H1 (cell line): ENCODE measurements at regions not wholly inside any gene's neighbourhood (a gene's known extent, or its start where the extent isn't known, plus 50 kb on each side); places are given as distances from the start of the nearest gene placed in this dataset.

ENCODE experiments used
- POLR2A ChIP-seq, 2 experiments: IDR thresholded peaks; 1 replicate in 1 of 2; 2 replicates in 1 of 2; pipeline ENCODE4 v1.6.1; 2011; ENCODE audit warnings: low read depth in 2 of 2, low read length in 2 of 2, mild to moderate bottlenecking in 2 of 2; ENCODE audit errors: control extremely low read depth in 1 of 2
- TF ChIP-seq, protein P1 (sequence below): fragments of 300-600 bp; sonication (generic); IDR thresholded peaks from 2 replicates; pipeline ENCODE4 v1.7.1; 2012; ENCODE audit warnings: low read length, moderate library complexity, mild to moderate bottlenecking, inconsistent platforms; ENCODE audit not compliant: insufficient replicate concordance

DNA sequence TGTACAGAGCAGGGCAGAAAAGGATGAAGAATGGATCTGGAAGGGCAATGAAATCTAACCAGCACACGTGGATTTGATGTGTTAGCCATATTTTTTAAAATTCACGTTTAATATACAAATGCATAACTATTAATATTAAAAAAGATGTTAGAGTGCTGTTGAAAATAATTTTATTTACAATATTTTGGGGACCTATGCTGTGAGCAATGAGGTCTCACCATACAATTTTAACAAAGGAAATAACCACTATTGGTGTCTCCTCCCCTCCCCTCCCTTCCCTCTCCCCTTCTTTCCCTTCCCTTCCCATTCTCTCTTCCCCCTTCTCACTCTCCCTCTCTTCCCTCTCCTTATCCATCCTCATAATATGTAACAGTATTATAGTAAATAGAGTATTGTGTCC lies 64.2 kb upstream of the GPR139 start (continued):
- TF ChIP-seq, protein P1, sequence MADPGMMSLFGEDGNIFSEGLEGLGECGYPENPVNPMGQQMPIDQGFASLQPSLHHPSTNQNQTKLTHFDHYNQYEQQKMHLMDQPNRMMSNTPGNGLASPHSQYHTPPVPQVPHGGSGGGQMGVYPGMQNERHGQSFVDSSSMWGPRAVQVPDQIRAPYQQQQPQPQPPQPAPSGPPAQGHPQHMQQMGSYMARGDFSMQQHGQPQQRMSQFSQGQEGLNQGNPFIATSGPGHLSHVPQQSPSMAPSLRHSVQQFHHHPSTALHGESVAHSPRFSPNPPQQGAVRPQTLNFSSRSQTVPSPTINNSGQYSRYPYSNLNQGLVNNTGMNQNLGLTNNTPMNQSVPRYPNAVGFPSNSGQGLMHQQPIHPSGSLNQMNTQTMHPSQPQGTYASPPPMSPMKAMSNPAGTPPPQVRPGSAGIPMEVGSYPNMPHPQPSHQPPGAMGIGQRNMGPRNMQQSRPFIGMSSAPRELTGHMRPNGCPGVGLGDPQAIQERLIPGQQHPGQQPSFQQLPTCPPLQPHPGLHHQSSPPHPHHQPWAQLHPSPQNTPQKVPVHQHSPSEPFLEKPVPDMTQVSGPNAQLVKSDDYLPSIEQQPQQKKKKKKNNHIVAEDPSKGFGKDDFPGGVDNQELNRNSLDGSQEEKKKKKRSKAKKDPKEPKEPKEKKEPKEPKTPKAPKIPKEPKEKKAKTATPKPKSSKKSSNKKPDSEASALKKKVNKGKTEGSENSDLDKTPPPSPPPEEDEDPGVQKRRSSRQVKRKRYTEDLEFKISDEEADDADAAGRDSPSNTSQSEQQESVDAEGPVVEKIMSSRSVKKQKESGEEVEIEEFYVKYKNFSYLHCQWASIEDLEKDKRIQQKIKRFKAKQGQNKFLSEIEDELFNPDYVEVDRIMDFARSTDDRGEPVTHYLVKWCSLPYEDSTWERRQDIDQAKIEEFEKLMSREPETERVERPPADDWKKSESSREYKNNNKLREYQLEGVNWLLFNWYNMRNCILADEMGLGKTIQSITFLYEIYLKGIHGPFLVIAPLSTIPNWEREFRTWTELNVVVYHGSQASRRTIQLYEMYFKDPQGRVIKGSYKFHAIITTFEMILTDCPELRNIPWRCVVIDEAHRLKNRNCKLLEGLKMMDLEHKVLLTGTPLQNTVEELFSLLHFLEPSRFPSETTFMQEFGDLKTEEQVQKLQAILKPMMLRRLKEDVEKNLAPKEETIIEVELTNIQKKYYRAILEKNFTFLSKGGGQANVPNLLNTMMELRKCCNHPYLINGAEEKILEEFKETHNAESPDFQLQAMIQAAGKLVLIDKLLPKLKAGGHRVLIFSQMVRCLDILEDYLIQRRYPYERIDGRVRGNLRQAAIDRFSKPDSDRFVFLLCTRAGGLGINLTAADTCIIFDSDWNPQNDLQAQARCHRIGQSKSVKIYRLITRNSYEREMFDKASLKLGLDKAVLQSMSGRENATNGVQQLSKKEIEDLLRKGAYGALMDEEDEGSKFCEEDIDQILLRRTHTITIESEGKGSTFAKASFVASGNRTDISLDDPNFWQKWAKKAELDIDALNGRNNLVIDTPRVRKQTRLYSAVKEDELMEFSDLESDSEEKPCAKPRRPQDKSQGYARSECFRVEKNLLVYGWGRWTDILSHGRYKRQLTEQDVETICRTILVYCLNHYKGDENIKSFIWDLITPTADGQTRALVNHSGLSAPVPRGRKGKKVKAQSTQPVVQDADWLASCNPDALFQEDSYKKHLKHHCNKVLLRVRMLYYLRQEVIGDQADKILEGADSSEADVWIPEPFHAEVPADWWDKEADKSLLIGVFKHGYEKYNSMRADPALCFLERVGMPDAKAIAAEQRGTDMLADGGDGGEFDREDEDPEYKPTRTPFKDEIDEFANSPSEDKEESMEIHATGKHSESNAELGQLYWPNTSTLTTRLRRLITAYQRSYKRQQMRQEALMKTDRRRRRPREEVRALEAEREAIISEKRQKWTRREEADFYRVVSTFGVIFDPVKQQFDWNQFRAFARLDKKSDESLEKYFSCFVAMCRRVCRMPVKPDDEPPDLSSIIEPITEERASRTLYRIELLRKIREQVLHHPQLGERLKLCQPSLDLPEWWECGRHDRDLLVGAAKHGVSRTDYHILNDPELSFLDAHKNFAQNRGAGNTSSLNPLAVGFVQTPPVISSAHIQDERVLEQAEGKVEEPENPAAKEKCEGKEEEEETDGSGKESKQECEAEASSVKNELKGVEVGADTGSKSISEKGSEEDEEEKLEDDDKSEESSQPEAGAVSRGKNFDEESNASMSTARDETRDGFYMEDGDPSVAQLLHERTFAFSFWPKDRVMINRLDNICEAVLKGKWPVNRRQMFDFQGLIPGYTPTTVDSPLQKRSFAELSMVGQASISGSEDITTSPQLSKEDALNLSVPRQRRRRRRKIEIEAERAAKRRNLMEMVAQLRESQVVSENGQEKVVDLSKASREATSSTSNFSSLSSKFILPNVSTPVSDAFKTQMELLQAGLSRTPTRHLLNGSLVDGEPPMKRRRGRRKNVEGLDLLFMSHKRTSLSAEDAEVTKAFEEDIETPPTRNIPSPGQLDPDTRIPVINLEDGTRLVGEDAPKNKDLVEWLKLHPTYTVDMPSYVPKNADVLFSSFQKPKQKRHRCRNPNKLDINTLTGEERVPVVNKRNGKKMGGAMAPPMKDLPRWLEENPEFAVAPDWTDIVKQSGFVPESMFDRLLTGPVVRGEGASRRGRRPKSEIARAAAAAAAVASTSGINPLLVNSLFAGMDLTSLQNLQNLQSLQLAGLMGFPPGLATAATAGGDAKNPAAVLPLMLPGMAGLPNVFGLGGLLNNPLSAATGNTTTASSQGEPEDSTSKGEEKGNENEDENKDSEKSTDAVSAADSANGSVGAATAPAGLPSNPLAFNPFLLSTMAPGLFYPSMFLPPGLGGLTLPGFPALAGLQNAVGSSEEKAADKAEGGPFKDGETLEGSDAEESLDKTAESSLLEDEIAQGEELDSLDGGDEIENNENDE, result no peak
- TF ChIP-seq POLR2A (IDR thresholded peaks at IDR 0.05; ENCODE audit: control extremely low read depth in 1 of 2, low read depth in 2 of 2, low read length in 2 of 2), result no peak
